CMK (cell line): ENCODE measurements at regions not wholly inside any gene's neighbourhood (a gene's known extent, or its start where the extent isn't known, plus 50 kb on each side); places are given as distances from the start of the nearest gene placed in this dataset.
"Not testable (repeated sequence)": the region's sequence is repeated elsewhere in the genome, so short reads cannot be mapped to it uniquely, and the experiment has no call there.

ENCODE experiments used
- DNase-seq: peaks from one replicate; pipeline ENCODE4 v3.0.0-alpha.2; 2010; ENCODE audit warnings: low read depth

GRCh38 chr20:55685425-55685824 is 319.9 kb downstream of the CBLN4 start:
- no peak for DNase-seq

GRCh38 chr20:55684578-55684977 is 320.7 kb downstream of the CBLN4 start:
- DNase-seq, result no peak

- no peak for DNase-seq
Observed at GRCh38 chr20:55678970-55679667, 326.2 kb downstream of the CBLN4 start.

GRCh38 chr20:55678126-55678525 is 327.2 kb downstream of the CBLN4 start:
- DNase-seq, result no peak

- DNase-seq, result no peak
Observed at GRCh38 chr20:55677011-55677410, 328.3 kb downstream of the CBLN4 start.

GRCh38 chr20:55676097-55676496 is 329.2 kb downstream of the CBLN4 start:
- no peak for DNase-seq

GRCh38 chr20:55668631-55669030 is 336.7 kb downstream of the CBLN4 start:
- no peak for DNase-seq

GRCh38 chr20:55667955-55668354 is 337.4 kb downstream of the CBLN4 start:
- DNase-seq, result no peak

- DNase-seq, result no peak
Observed at GRCh38 chr20:55667024-55667423, 338.3 kb downstream of the CBLN4 start.

- no peak for DNase-seq
Observed at GRCh38 chr20:55656231-55656775, 349.0 kb downstream of the CBLN4 start.

- DNase-seq, result no peak
Observed at GRCh38 chr20:55650657-55651360, 354.5 kb downstream of the CBLN4 start.

- DNase-seq, result no peak
Observed at GRCh38 chr20:55649254-55649653, 356.1 kb downstream of the CBLN4 start.

- no peak for DNase-seq
Observed at GRCh38 chr20:55646851-55647250, 358.5 kb downstream of the CBLN4 start.

- no peak for DNase-seq
Observed at GRCh38 chr20:55641497-55641896, 363.8 kb downstream of the CBLN4 start.

- no peak for DNase-seq
Observed at GRCh38 chr20:55635870-55636269, 369.4 kb downstream of the CBLN4 start.

- no peak for DNase-seq
Observed at GRCh38 chr20:55632592-55632991, 372.7 kb downstream of the CBLN4 start.

- not testable (repeated sequence) for DNase-seq
Observed at GRCh38 chr20:55629143-55629542, 376.2 kb downstream of the CBLN4 start.

GRCh38 chr20:55626716-55627115 is 378.6 kb downstream of the CBLN4 start:
- no peak for DNase-seq

- DNase-seq, result no peak
Observed at GRCh38 chr20:55616367-55616766, 389.0 kb downstream of the CBLN4 start.

- DNase-seq, result no peak
Observed at GRCh38 chr20:55615818-55616217, 389.5 kb downstream of the CBLN4 start.

GRCh38 chr20:55614220-55614757 is 391.0 kb downstream of the CBLN4 start:
- DNase-seq, result no peak

GRCh38 chr20:55610756-55611155 is 394.6 kb downstream of the CBLN4 start:
- DNase-seq, result no peak

GRCh38 chr20:55605594-55605993 is 399.7 kb downstream of the CBLN4 start:
- no peak for DNase-seq
